MM.1S (cell line): ENCODE measurements at regions not wholly inside any gene's neighbourhood (a gene's known extent, or its start where the extent isn't known, plus 50 kb on each side); places are given as distances from the start of the nearest gene placed in this dataset.
"Not testable (repeated sequence)": the region's sequence is repeated elsewhere in the genome, so short reads cannot be mapped to it uniquely, and the experiment has no call there.

Source experiments
- DNase-seq: peaks from one replicate; pipeline ENCODE4 v3.0.0-alpha.2; 2015
- H2AFZ ChIP-seq: fragments of 300-600 bp; sonication (generic); 2 replicates; pipeline ENCODE4 v1.6.0; 2016; ENCODE audit warnings: antibody characterized with exemption, low read length
- H3F3A ChIP-seq: fragments of 300-600 bp; sonication (generic); 2 replicates; pipeline ENCODE4 v1.6.1; 2016; ENCODE audit warnings: mild to moderate bottlenecking, antibody characterized with exemption, low read length, moderate library complexity, mixed read lengths; ENCODE audit not compliant: insufficient read depth
- H3K27ac ChIP-seq: fragments of 300-600 bp; sonication (generic); 2 replicates; pipeline ENCODE4 v1.5.1; 2016; ENCODE audit warnings: mild to moderate bottlenecking, low read length
- H3K27me3 ChIP-seq: fragments of 300-600 bp; sonication (generic); replicated peaks from 2 replicates; pipeline ENCODE4 v1.6.0; 2016; ENCODE audit warnings: low read length; ENCODE audit not compliant: insufficient read depth
- H3K36me3 ChIP-seq: fragments of 300-600 bp; sonication (generic); replicated peaks from 2 replicates; pipeline ENCODE4 v1.6.1; 2016; ENCODE audit warnings: mild to moderate bottlenecking, low read length, mixed read lengths; ENCODE audit not compliant: insufficient read depth
- H3K4me1 ChIP-seq: fragments of 300-600 bp; sonication (generic); 2 replicates; pipeline ENCODE4 v1.6.1; 2016; ENCODE audit warnings: low read length, mixed read lengths
- H3K4me2 ChIP-seq: fragments of 300-600 bp; sonication (generic); 2 replicates; pipeline ENCODE4 v1.6.0; 2016; ENCODE audit warnings: low read depth, low read length
- H3K4me3 ChIP-seq: fragments of 300-600 bp; sonication (generic); 2 replicates; pipeline ENCODE4 v1.5.1; 2016; ENCODE audit warnings: low read length, mixed read lengths
- H3K79me2 ChIP-seq: fragments of 300-600 bp; sonication (generic); 2 replicates; pipeline ENCODE4 v1.6.1; 2016; ENCODE audit warnings: mixed run types, low read length, mixed read lengths
- H3K9ac ChIP-seq: fragments of 300-600 bp; sonication (generic); 2 replicates; pipeline ENCODE4 v1.6.1; 2016; ENCODE audit warnings: low read length, mixed read lengths
- H3K9me2 ChIP-seq: fragments of 300-600 bp; sonication (generic); replicated peaks from 2 replicates; pipeline ENCODE4 v1.6.1; 2016; ENCODE audit warnings: mild to moderate bottlenecking, low read length, mixed read lengths; ENCODE audit not compliant: insufficient read depth
- H3K9me3 ChIP-seq: fragments of 300-600 bp; sonication (generic); replicated peaks from 2 replicates; pipeline ENCODE4 v1.6.1; 2016; ENCODE audit warnings: mild to moderate bottlenecking, low read length, mixed read lengths; ENCODE audit not compliant: insufficient read depth
- H4K20me1 ChIP-seq: fragments of 300-600 bp; sonication (generic); 2 replicates; pipeline ENCODE4 v1.6.1; 2016; ENCODE audit warnings: mild to moderate bottlenecking, low read length, moderate library complexity, mixed read lengths; ENCODE audit not compliant: insufficient read depth
- CTCF ChIP-seq: fragments of 300-600 bp; sonication (generic); IDR thresholded peaks from 2 replicates; pipeline ENCODE4 v1.5.1; 2016; ENCODE audit warnings: antibody characterized with exemption, low read length, mixed read lengths
- EZH2 ChIP-seq: fragments of 300-600 bp; sonication (generic); optimal IDR thresholded peaks from 2 replicates; pipeline ENCODE3; 2017; ENCODE audit warnings: low read depth, mild to moderate bottlenecking, antibody characterized with exemption, low read length, mixed read lengths
- EZH2phosphoT487 ChIP-seq: fragments of 300-600 bp; sonication (generic); IDR thresholded peaks from 2 replicates; pipeline ENCODE4 v1.6.1; 2018; ENCODE audit warnings: antibody characterized with exemption, low read length

GRCh38 chr14:89469210-89470198 lies 52.5 kb upstream of the FOXN3 start:
- Histone ChIP-seq H3F3A (no peaks in the 10 kb centered on the region), H3K4me3 (no peak overlapping the region), H3K27ac (no peak overlapping the region), H3K9me3 (no peaks in the 10 kb centered on the region), H4K20me1 (no peaks in the 10 kb centered on the region), H3K4me1 (no peaks in the 10 kb centered on the region), H3K9ac (no peak overlapping the region), H3K36me3 (no peaks in the 10 kb centered on the region), H3K79me2 (no peaks in the 10 kb centered on the region), H3K4me2 (no peak overlapping the region), H2AFZ (no peak overlapping the region), H3K27me3 (no peaks in the 10 kb centered on the region), H3K9me2 (no peaks in the 10 kb centered on the region)
- no peak for DNase-seq
- TF ChIP-seq EZH2, result no peak
- no peak for TF ChIP-seq CTCF
- TF ChIP-seq EZH2phosphoT487, result no peak

GRCh38 chr14:89468566-89468965 lies 51.5 kb upstream of the FOXN3 start:
- Histone ChIP-seq H3K79me2 (no peaks in the 10 kb centered on the region), H3K27me3 (no peaks in the 10 kb centered on the region), H3K9ac (no peak overlapping the region), H3F3A (no peaks in the 10 kb centered on the region), H3K27ac (no peak overlapping the region), H3K36me3 (no peaks in the 10 kb centered on the region), H3K4me2 (no peak overlapping the region), H3K4me1 (no peaks in the 10 kb centered on the region), H3K4me3 (no peak overlapping the region), H3K9me3 (no peaks in the 10 kb centered on the region), H4K20me1 (no peaks in the 10 kb centered on the region), H3K9me2 (no peaks in the 10 kb centered on the region), H2AFZ (no peak overlapping the region)
- DNase-seq, result no peak
- TF ChIP-seq CTCF, result no peak
- TF ChIP-seq EZH2phosphoT487, result no peak
- TF ChIP-seq EZH2, result no peak

- not testable (repeated sequence) for H3K4me3 ChIP-seq, H3F3A ChIP-seq, H3K27me3 ChIP-seq, H3K4me1 ChIP-seq, H2AFZ ChIP-seq, DNase-seq, H3K27ac ChIP-seq, H3K9me3 ChIP-seq, H3K9me2 ChIP-seq, H3K36me3 ChIP-seq, H3K79me2 ChIP-seq, H4K20me1 ChIP-seq, H3K4me2 ChIP-seq, H3K9ac ChIP-seq
These were observed 51.0 kb upstream of the FOXN3 start for GRCh38 chr14:89468030-89468429.

- DNase-seq, result no peak
- H3K27me3 ChIP-seq, result no peaks in the 10 kb centered on the region
- no peaks in the 10 kb centered on the region for H3F3A ChIP-seq
- H2AFZ ChIP-seq, result no peak overlapping the region
- no peak overlapping the region for H3K4me3 ChIP-seq
- H3K4me1 ChIP-seq, result no peaks in the 10 kb centered on the region
- H3K79me2 ChIP-seq, result no peaks in the 10 kb centered on the region
- H3K9me3 ChIP-seq, result no peaks in the 10 kb centered on the region
- H3K9me2 ChIP-seq, result no peaks in the 10 kb centered on the region
- no peak overlapping the region for H3K4me2 ChIP-seq
- TF ChIP-seq EZH2, result no peak
- no peak for TF ChIP-seq CTCF
- TF ChIP-seq EZH2phosphoT487, result no peak
- H3K36me3 ChIP-seq, result no peaks in the 10 kb centered on the region
- H3K9ac ChIP-seq, result no peak overlapping the region
- H4K20me1 ChIP-seq, result no peaks in the 10 kb centered on the region
- no peak overlapping the region for H3K27ac ChIP-seq
These were observed 49.9 kb upstream of the FOXN3 start for GRCh38 chr14:89466944-89467343.
